Effector memory CD4-positive, alpha-beta T cell (primary cell): ENCODE measurements at regions not wholly inside any gene's neighbourhood (a gene's known extent, or its start where the extent isn't known, plus 50 kb on each side); places are given as distances from the start of the nearest gene placed in this dataset.

ENCODE experiments used
- DNase-seq, 3 donors: peaks; one replicate each; pipeline ENCODE4 v3.0.0-alpha.2; 2020
- H3K27ac ChIP-seq: 2 replicates; pipeline ENCODE4 v1.7.0; 2013; ENCODE audit warnings: mild to moderate bottlenecking, low read length, moderate library complexity; ENCODE audit not compliant: insufficient read depth, poor library complexity, severe bottlenecking
- H3K27me3 ChIP-seq: replicated peaks from 2 replicates; pipeline ENCODE4 v1.7.0; 2013; ENCODE audit warnings: mild to moderate bottlenecking, low read length; ENCODE audit not compliant: insufficient read depth, control insufficient read depth, poor library complexity, severe bottlenecking
- H3K36me3 ChIP-seq: 2 replicates; pipeline ENCODE4 v1.7.0; 2013; ENCODE audit warnings: mild to moderate bottlenecking, low read length, moderate library complexity; ENCODE audit not compliant: control insufficient read depth, insufficient read depth
- H3K4me1 ChIP-seq: 2 replicates; pipeline ENCODE4 v1.7.0; 2013; ENCODE audit warnings: low read length, mild to moderate bottlenecking; ENCODE audit not compliant: control insufficient read depth, insufficient read depth, poor library complexity, severe bottlenecking
- H3K4me3 ChIP-seq: 2 replicates; pipeline ENCODE4 v1.7.0; 2013; ENCODE audit warnings: low read length, low read depth, mild to moderate bottlenecking; ENCODE audit not compliant: insufficient read depth, poor library complexity, severe bottlenecking
- H3K9me3 ChIP-seq: 2 replicates; pipeline ENCODE4 v1.7.0; 2013; ENCODE audit warnings: mild to moderate bottlenecking, low read length, moderate library complexity; ENCODE audit not compliant: control insufficient read depth

DNA sequence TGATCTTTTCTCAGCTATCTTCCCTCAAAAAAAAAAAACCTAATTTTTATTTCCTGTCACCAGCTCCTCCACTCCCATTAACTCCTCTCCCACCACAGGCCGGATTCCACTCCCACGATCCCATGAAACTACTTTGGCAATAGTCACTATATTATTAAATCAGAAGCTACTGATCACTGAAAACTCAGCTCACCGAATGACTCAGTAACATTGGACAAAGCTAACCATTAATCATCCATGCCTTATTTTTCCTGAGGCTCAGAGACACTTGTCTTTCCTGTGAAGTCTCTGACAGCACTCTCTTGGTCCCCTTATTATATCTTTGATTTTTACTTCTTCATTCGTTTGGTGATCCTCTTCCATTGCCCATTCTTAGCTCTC lies 260.2 kb downstream of the CGGBP1 start:
- Histone ChIP-seq H3K4me1 (no peaks in the 10 kb centered on the region), H3K4me3 (no peak overlapping the region), H3K27ac (no peak overlapping the region), H3K9me3 (no peaks in the 10 kb centered on the region), H3K27me3 (peaks cover 13% of the 10 kb centered on the region), H3K36me3 (no peaks in the 10 kb centered on the region)
- DNase-seq, result no peak

DNA sequence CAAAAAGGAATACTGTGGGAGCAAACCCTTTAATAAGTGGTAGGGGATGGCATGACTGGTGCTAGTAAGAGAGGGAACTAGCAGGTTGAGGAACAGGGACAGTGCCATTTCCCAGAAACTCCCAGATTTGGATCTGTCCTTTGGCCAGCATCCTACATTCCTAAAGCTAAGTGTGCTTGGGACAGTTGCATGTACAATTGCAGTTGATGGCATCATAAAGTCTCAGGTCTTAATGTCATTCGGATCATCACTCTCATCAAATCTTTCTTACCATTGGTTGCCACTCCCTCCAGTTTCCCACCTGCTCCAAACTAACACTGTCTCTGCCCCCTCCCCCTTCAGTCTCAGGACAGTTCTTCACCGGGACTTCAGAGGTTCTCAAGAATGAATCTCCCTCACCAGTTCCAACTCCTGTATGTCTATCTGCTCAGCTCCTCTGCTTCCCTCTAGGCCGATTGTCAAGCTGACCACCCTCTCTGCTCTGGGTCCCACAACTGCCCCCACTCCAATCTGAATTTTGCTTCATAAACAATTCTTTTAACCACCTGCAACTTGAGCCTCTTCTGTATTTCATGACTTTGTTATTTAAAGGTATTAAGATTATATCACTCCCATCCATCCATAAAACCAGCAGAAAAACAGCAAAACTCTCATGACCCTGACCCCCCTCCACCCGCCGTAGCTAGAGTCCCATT lies 260.8 kb downstream of the CGGBP1 start:
- peaks cover 13% of the 10 kb centered on the region for H3K27me3 ChIP-seq
- H3K27ac ChIP-seq, result no peak overlapping the region
- H3K4me3 ChIP-seq, result no peak overlapping the region
- H3K36me3 ChIP-seq, result no peaks in the 10 kb centered on the region
- H3K4me1 ChIP-seq, result peaks cover under 1% of the 10 kb centered on the region
- no peaks in the 10 kb centered on the region for H3K9me3 ChIP-seq
- no peak for DNase-seq

DNA sequence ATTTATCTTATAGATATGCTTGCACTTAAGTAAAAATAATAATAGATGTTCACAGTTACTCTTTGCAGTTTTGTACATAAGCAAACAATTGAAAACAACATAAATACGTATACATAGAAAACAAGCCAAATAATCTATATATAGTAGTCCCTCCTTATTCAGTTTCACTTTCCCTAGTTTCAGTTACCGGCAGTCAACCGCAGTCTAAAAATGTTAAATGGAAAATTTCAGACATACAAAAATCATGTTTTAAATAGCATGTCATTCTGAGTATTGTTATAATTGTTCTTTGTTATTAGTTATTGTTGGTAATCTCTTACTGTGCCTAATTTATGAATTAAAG lies 262.0 kb downstream of the CGGBP1 start:
- H3K9me3 ChIP-seq, result no peaks in the 10 kb centered on the region
- H3K36me3 ChIP-seq, result no peaks in the 10 kb centered on the region
- H3K4me3 ChIP-seq, result no peak overlapping the region
- peaks cover 8% of the 10 kb centered on the region for H3K4me1 ChIP-seq
- H3K27me3 ChIP-seq, result peaks cover 17% of the 10 kb centered on the region
- no peak for DNase-seq
- H3K27ac ChIP-seq, result no peak overlapping the region

DNA sequence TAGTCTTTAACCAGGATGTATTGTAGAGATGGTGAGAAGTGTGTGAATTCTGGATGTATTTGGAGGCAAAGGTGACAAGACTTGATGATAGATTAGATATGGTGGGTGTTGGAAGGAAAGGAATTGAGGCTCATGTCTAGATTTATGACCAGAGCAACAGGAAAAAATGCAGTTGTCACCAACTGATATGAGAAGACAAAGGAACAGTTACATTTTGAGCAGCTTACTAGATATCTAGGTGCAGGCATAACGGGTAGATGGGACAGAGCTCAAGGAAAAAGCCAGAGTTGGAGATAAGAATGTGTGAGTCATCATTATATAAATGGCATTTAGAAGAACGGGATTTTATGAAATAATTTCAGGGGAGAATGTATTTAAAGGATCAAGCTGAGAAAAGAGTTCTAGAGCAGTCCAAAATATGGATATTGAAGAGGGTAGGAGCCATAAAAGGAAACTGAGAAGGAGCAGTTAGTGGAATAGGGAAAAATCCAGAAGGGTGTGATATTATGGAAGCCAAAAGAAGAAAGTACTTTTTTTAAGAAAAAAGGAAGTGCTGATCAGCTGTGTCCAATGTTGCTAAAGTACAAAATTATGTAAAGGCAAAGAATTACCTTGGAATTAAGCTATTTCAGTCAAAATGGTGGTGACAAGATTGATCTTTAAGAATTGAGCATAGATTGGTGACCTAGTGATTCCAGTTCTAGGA lies 262.5 kb downstream of the CGGBP1 start:
- Histone ChIP-seq H3K9me3 (no peaks in the 10 kb centered on the region), H3K27ac (no peak overlapping the region), H3K4me1 (peaks cover 8% of the 10 kb centered on the region), H3K27me3 (peaks cover 18% of the 10 kb centered on the region), H3K36me3 (no peaks in the 10 kb centered on the region), H3K4me3 (no peak overlapping the region)
- DNase-seq, result no peak

DNA sequence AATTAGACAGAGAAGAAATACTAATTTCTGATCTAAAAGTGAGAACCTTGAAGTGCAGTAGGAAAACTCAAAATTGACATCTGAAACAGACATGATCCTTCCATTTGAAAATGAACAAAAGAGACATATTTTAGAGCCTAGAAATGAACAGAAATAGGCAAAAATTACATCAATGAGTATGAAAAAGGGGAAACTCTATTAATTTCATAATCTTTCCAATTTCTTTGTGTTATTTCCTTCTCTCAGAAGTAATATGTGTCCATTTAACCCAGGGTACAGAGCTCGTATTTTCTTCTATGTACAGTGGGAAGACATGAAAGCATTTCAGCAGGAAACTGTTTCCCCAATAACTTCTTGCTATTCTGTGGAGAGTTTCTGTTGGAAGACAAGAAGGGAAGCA lies 263.1 kb downstream of the CGGBP1 start:
- no peak for DNase-seq
- H3K4me1 ChIP-seq, result peaks cover 8% of the 10 kb centered on the region
- H3K4me3 ChIP-seq, result no peak overlapping the region
- H3K27me3 ChIP-seq, result peaks cover 18% of the 10 kb centered on the region
- H3K27ac ChIP-seq, result no peak overlapping the region
- no peaks in the 10 kb centered on the region for H3K36me3 ChIP-seq
- H3K9me3 ChIP-seq, result no peaks in the 10 kb centered on the region

DNA sequence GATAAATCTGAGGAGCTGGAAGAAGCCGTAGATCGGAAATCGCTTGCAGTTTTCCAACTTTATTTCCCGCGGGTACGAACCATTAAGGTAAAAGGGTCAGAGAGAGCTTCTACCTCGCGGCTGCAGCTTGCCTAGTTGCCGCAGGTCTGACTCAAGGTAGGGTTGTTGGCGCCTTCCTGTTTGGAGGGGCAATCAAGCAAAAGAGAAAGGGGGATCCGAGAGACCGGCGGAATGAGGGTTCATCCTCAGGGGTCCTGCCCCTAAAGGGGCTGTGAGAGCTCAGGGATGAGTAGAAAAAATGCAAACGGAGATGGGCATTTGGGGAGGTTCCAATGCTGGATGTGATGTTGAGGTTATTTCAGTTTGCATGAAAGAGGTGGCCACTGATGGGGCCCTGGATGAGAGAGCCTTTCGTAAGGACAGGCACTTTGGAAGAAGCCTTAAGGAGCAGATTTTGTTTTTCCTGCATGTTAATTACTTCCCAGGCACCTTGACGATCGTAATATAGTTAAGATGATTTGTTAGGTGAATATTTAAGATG lies 265.4 kb downstream of the CGGBP1 start:
- Histone ChIP-seq H3K36me3 (no peaks in the 10 kb centered on the region), H3K9me3 (no peaks in the 10 kb centered on the region), H3K27ac (no peak overlapping the region), H3K4me3 (no peak overlapping the region), H3K27me3 (peaks cover 18% of the 10 kb centered on the region), H3K4me1 (peaks cover 8% of the 10 kb centered on the region)
- DNase-seq, result no peak

DNA sequence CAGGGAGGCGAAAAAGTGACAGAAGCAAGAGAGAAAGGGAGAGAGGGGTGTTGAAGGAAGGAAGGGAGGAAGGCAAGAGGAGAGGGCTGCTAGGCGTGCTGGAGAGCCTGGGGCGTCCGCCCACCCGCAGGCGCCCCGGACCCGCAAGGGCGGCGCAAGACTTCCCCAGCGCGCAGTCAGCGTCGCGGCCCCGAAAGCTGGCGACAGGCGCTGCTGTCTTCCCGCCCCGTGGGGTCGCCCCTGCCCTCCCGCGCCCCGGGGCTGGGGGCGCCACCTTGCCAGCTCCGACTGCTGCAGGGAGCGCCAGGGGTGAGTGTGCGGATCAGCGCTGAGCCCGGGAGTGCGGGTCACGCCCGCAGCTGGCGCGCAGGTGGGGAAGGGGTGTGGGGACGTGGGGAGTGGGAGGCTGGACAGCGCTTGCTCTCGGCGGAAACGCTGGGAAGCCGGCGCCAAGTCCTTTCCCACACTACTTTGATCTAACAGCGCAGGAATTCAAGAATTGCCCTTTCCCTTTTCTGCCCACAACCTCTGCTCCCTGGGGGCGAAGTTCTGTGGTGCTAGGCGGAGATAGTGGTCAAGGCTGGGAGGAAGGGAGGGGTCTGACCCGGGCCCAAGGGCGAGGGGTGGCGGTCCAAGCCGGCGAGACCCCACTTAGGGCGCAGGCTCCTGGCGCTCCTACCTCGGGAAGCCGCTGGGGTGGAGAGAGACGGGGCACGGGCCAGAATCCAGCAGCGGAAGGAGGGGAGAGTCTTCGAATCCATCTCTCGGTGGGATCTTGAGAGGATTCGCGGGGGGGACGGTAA lies 266.1 kb downstream of the CGGBP1 start, which contains the start of gene HTR1F:
TSS of gene HTR1F (plus strand) at position 173 of the 803 bp plus-strand sequence.
- H3K27ac ChIP-seq, result no peak within 1 kb of the TSS
- no peak for DNase-seq
- no peaks in the 10 kb centered on the region for H3K9me3 ChIP-seq
- no peak within 1 kb of the TSS for H3K4me3 ChIP-seq
- H3K4me1 ChIP-seq, result peaks cover 8% of the 10 kb centered on the region
- peaks cover 17% of the 10 kb centered on the region for H3K27me3 ChIP-seq
- no peaks in the 10 kb centered on the region for H3K36me3 ChIP-seq

DNA sequence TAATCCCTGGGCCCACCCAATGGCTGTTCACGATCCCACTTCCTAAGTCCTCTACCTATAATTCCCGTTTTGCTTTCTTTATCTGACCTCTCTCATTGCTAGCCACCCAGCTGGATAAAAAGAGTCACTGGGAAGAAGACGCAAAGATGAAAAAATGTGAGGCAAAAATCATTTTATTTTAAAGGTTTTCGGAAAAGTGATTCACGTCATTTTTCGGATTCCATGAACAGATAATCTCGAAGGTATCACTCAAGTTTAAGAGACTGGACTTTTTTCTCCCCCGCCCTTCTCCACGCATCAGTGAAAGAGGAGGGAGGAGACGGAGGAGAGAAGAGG lies 266.6 kb downstream of the CGGBP1 start:
- Histone ChIP-seq H3K9me3 (no peaks in the 10 kb centered on the region), H3K27ac (no peak overlapping the region), H3K4me3 (no peak overlapping the region), H3K36me3 (no peaks in the 10 kb centered on the region), H3K4me1 (peaks cover 8% of the 10 kb centered on the region), H3K27me3 (peaks cover 14% of the 10 kb centered on the region)
- no peak for DNase-seq

DNA sequence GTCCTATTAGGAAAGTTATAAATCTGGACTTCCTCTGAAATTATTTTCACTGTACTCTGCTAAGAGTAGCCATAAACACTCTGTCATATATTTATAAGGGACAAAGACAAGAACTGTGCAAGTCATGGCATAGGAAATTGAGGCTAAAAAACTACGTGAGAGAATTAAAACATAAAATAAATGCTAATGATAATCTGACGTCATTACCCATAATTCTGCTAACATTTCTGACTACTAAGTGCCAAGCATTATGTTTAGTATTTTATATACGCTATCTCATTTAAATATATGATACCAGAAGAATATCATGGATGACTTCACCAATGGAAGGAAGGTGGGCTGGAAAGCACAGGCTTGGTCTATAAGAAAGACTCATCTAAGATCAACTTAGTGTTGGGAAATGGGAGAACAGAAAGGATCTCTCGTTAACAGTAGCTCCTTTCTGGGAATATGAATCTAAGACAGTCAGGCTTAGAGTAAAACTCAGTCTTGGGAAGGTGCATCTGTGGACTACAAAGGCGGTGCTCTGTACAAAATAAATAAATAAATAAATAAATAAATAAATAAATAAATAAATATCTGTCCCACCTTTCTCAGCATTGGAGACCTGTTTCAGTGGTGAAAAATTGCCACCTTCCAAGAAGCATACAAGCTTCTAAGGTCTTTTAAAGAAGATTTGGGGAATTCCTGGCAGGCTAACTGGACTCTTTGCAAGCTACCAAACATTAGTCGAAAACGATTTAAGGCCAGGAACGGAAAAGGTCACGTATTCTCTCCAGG lies 267.4 kb downstream of the CGGBP1 start:
- Histone ChIP-seq H3K27ac (no peak overlapping the region), H3K4me1 (peaks cover 8% of the 10 kb centered on the region), H3K4me3 (no peak overlapping the region)

More for the DNA sequence above, 267.4 kb downstream of the CGGBP1 start:
- Histone ChIP-seq H3K27me3 (peaks cover 14% of the 10 kb centered on the region), H3K36me3 (no peaks in the 10 kb centered on the region), H3K9me3 (no peaks in the 10 kb centered on the region)
- no peak for DNase-seq
